ENCODE measurements at regions not wholly inside any gene's neighbourhood (a gene's known extent, or its start where the extent isn't known, plus 50 kb on each side); places are given as distances from the start of the nearest gene placed in this dataset.

DNA sequence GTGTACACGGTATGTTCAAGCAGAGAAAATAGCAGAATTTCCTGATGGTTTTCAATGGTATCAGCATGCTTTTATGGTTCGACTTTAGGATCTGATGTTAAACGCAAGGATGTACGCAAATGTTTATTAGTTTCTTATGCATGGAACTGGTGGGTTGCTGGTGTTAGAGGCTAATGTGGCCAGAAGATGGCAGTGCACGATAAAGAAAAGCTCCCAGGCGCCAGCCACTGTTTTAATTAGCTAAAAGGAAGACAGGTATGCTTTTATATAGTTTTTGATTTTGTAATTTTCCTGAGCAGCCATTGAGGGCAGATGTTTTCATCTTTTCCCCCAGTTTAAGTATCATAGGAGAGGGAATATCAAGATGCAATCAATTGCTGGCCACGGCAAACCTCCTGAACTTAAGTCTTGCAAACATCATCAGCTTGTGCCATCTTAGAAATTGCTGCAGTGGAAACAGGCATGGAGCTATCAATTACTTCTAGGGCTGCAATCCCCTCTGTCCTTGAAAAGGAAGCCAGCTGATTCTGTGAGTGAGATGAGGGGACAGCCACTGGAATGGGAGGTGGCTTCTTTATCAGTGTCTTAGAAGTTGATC lies 648.5 kb upstream of the RBFOX1 start:
- TF ChIP-seq, protein P1, sequence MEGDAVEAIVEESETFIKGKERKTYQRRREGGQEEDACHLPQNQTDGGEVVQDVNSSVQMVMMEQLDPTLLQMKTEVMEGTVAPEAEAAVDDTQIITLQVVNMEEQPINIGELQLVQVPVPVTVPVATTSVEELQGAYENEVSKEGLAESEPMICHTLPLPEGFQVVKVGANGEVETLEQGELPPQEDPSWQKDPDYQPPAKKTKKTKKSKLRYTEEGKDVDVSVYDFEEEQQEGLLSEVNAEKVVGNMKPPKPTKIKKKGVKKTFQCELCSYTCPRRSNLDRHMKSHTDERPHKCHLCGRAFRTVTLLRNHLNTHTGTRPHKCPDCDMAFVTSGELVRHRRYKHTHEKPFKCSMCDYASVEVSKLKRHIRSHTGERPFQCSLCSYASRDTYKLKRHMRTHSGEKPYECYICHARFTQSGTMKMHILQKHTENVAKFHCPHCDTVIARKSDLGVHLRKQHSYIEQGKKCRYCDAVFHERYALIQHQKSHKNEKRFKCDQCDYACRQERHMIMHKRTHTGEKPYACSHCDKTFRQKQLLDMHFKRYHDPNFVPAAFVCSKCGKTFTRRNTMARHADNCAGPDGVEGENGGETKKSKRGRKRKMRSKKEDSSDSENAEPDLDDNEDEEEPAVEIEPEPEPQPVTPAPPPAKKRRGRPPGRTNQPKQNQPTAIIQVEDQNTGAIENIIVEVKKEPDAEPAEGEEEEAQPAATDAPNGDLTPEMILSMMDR (IDR thresholded peaks at IDR 0.05 in 4 of 5, conservative IDR thresholded peaks at IDR 0.05 in 1 of 5): no peak
- no peak for TF ChIP-seq POLR2A (IDR thresholded peaks at IDR 0.05)
